ENCODE measurements at regions not wholly inside any gene's neighbourhood (a gene's known extent, or its start where the extent isn't known, plus 50 kb on each side); places are given as distances from the start of the nearest gene placed in this dataset.

GRCh38 chr17:71935341-71935740, 185.5 kb upstream of the SOX9 start:
- no peak for TF ChIP-seq CTCF (IDR thresholded peaks at IDR 0.05)
- no peaks in the 10 kb centered on the region for H3K27me3 ChIP-seq (ENCODE audit: low read depth)
- no peak for DNase-seq
- no peaks in the 10 kb centered on the region for H3K4me1 ChIP-seq
- H3K9me3 ChIP-seq, result no peaks in the 10 kb centered on the region
- no peak overlapping the region for H3K4me3 ChIP-seq
- no peak for ATAC-seq
- intact Hi-C loops (cut with DNase I), result no loop called here
- H3K27ac ChIP-seq, result no peak overlapping the region
- H3K36me3 ChIP-seq, result no peaks in the 10 kb centered on the region

GRCh38 chr17:71936977-71937376, 183.8 kb upstream of the SOX9 start:
- no peaks in the 10 kb centered on the region for H3K4me1 ChIP-seq
- intact Hi-C loops (cut with DNase I), result no loop called here
- no peaks in the 10 kb centered on the region for H3K36me3 ChIP-seq
- no peaks in the 10 kb centered on the region for H3K27me3 ChIP-seq (ENCODE audit: low read depth)
- H3K27ac ChIP-seq, result no peak overlapping the region
- H3K9me3 ChIP-seq, result no peaks in the 10 kb centered on the region
- H3K4me3 ChIP-seq, result no peak overlapping the region
- ATAC-seq (no peak), DNase-seq (no peak)
- no peak for TF ChIP-seq CTCF (IDR thresholded peaks at IDR 0.05)

DNA sequence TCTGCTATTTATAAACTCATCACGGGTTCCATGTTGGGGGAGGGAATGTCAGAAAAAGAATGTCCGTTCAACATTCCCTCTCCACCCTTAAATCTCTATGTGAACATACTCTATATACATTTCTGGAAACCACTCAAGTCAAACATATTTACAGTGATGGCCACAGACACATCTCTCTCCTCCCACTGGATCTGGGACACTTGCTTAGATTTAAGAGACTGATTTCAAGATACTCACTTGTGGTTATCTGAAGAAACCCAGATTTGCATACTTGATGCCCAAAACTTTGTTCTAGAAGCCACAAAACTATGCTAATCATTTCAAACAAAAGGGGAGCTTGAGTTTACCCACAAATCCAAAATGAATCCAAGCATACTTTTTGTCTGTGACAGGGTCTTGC, 182.9 kb upstream of the SOX9 start:
- Histone ChIP-seq H3K27ac (no peak overlapping the region), H3K36me3 (no peaks in the 10 kb centered on the region), H3K4me3 (no peak overlapping the region), H3K4me1 (no peaks in the 10 kb centered on the region), H3K9me3 (no peaks in the 10 kb centered on the region), H3K27me3 (ENCODE audit: low read depth) (no peaks in the 10 kb centered on the region)
- ATAC-seq, result no peak
- intact Hi-C loops (cut with DNase I), result no loop called here
- TF ChIP-seq CTCF (IDR thresholded peaks at IDR 0.05), result no peak
- no peak for DNase-seq

DNA sequence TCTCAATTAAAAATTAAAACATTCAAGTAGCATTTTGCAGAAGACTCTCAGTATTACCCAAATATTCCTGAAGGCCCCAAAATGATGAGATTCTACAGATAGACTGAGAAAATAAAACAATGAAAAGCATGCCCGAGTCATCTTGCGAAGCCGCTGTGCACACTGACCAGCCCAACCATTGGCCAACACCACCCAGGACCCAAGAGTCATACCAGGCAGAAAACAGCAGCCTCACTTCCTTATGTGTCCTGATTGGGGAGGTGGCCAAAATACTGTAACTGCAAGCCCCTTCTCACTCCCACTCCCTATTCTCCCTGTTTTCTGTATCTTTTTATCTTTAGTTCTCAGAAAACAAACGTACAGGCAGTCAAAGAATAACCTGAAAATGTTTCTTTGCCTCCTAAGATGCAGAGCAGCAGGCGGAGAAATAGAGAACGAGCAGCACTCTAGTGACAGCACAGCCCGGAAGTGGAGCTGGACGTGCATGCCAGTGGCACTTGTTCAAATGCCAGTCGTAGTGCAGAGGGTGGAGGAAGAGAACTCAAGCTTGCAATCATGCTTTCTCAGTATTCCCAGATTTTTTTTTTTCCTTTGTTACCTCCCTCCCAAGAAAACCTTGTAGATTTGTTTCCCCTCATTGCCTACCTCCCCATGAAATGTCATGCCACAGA, 182.3 kb upstream of the SOX9 start:
- no peaks in the 10 kb centered on the region for H3K4me1 ChIP-seq
- no peak for TF ChIP-seq CTCF (IDR thresholded peaks at IDR 0.05)
- ATAC-seq (peak in 1 of 2 donors; percentile 59), DNase-seq (peak; percentile 48)
- H3K27me3 ChIP-seq (ENCODE audit: low read depth), result no peaks in the 10 kb centered on the region
- no peaks in the 10 kb centered on the region for H3K9me3 ChIP-seq
- intact Hi-C loops (cut with DNase I), result no loop called here
- H3K27ac ChIP-seq, result no peak overlapping the region
- H3K4me3 ChIP-seq, result no peak overlapping the region
- no peaks in the 10 kb centered on the region for H3K36me3 ChIP-seq

GRCh38 chr17:71941920-71942319, 178.9 kb upstream of the SOX9 start:
- Histone ChIP-seq H3K9me3 (no peaks in the 10 kb centered on the region), H3K36me3 (no peaks in the 10 kb centered on the region), H3K4me1 (no peaks in the 10 kb centered on the region), H3K4me3 (no peak overlapping the region), H3K27me3 (ENCODE audit: low read depth) (no peaks in the 10 kb centered on the region), H3K27ac (no peak overlapping the region)
- intact Hi-C loops (cut with DNase I), result no loop called here
- DNase-seq (no peak), ATAC-seq (no peak)
- TF ChIP-seq CTCF (IDR thresholded peaks at IDR 0.05), result no peak

All from lower lobe of right lung (tissue), 2 donors.